GM23338 (cell line): ENCODE measurements at regions not wholly inside any gene's neighbourhood (a gene's known extent, or its start where the extent isn't known, plus 50 kb on each side); places are given as distances from the start of the nearest gene placed in this dataset.

Experiments
- ATAC-seq: fragments of 200-7000 bp; cut with Tn5 transposase; 3 replicates; pipeline ENCODE4 v1.9.1; 2020
- DNase-seq: peaks from one replicate; pipeline ENCODE4 v3.0.0-alpha.2; 2015; ENCODE audit warnings: low spot score
- H2AFZ ChIP-seq: fragments of 200-600 bp; sonication (generic); 2 replicates; pipeline ENCODE4 v1.8.0; 2016; ENCODE audit warnings: antibody characterized with exemption, mild to moderate bottlenecking, moderate library complexity
- H3F3A ChIP-seq: fragments of 200-600 bp; sonication (generic); replicated peaks from 2 replicates; pipeline ENCODE4 v1.8.0; 2017; ENCODE audit warnings: antibody characterized with exemption, mixed run types, low read depth
- H3K27ac ChIP-seq: fragments of 200-600 bp; sonication (generic); 2 replicates; pipeline ENCODE4 v1.6.1; 2016; ENCODE audit warnings: low read depth
- H3K27me3 ChIP-seq: fragments of 200-600 bp; sonication (generic); 2 replicates; pipeline ENCODE4 v1.8.0; 2016; ENCODE audit warnings: mild to moderate bottlenecking, mixed run types, moderate library complexity; ENCODE audit not compliant: insufficient read depth
- H3K36me3 ChIP-seq: fragments of 200-600 bp; sonication (generic); 2 replicates; pipeline ENCODE4 v1.8.0; 2016; ENCODE audit warnings: mild to moderate bottlenecking; ENCODE audit not compliant: insufficient read depth
- H3K4me1 ChIP-seq: fragments of 200-600 bp; sonication (generic); 2 replicates; pipeline ENCODE4 v1.8.0; 2016; ENCODE audit warnings: mild to moderate bottlenecking, moderate library complexity; ENCODE audit not compliant: insufficient read depth
- H3K4me2 ChIP-seq: fragments of 200-600 bp; sonication (generic); 2 replicates; pipeline ENCODE4 v1.7.1; 2017; ENCODE audit warnings: mixed run types
- H3K4me3 ChIP-seq: fragments of 200-600 bp; sonication (generic); 2 replicates; pipeline ENCODE4 v1.6.1; 2016; ENCODE audit warnings: mixed run types
- H3K79me2 ChIP-seq: fragments of 200-600 bp; sonication (generic); replicated peaks from 2 replicates; pipeline ENCODE4 v1.8.0; 2017; ENCODE audit warnings: mild to moderate bottlenecking; ENCODE audit not compliant: insufficient read depth
- H3K9me2 ChIP-seq: fragments of 200-600 bp; sonication (generic); 2 replicates; pipeline ENCODE4 v1.8.0; 2017; ENCODE audit not compliant: insufficient read depth
- H4K20me1 ChIP-seq: fragments of 200-600 bp; sonication (generic); replicated peaks from 2 replicates; pipeline ENCODE4 v1.8.0; 2017; ENCODE audit warnings: mild to moderate bottlenecking; ENCODE audit not compliant: insufficient read depth
- H3K27ac Mint-ChIP-seq: 2 replicates; pipeline ENCODE4 v1.8.0; 2020; ENCODE audit warnings: inconsistent platforms, mild to moderate bottlenecking, moderate library complexity, mixed read lengths
- H3K27me3 Mint-ChIP-seq: 3 replicates; pipeline ENCODE4 v1.8.0; 2022; ENCODE audit warnings: low read depth, mild to moderate bottlenecking, moderate library complexity, mixed read lengths, inconsistent platforms; ENCODE audit not compliant: insufficient read depth, poor library complexity
- H3K36me3 Mint-ChIP-seq: 3 replicates; pipeline ENCODE4 v1.8.0; 2021; ENCODE audit warnings: low read depth, mild to moderate bottlenecking, inconsistent platforms, moderate library complexity, mixed read lengths
- H3K4me1 Mint-ChIP-seq: 3 replicates; pipeline ENCODE4 v1.8.0; 2020; ENCODE audit warnings: mild to moderate bottlenecking, inconsistent platforms, mixed read lengths
- H3K4me3 Mint-ChIP-seq: 3 replicates; pipeline ENCODE4 v1.8.0; 2021; ENCODE audit warnings: moderate library complexity, mild to moderate bottlenecking, inconsistent platforms, mixed read lengths
- H3K9me3 Mint-ChIP-seq: 3 replicates; pipeline ENCODE4 v1.8.0; 2020; ENCODE audit warnings: moderate library complexity, mild to moderate bottlenecking, inconsistent platforms, mixed read lengths
- CREB1 ChIP-seq: fragments of 250-450 bp; sonication (Bioruptor Pico); IDR thresholded peaks from 2 replicates; pipeline ENCODE4 v1.5.0; 2020; ENCODE audit warnings: low read depth, mild to moderate bottlenecking, moderate library complexity
- CTCF ChIP-seq, 2 experiments: fragments of 200-600 bp in 1 of 2; sonication (generic) in 1 of 2; conservative IDR thresholded peaks; 2 replicates each; pipeline versions ENCODE4 v1.5.1 to v1.6.1; 2016 to 2017; ENCODE audit warnings: antibody characterized with exemption in 2 of 2, low read depth in 2 of 2, mild to moderate bottlenecking in 2 of 2, moderate library complexity in 1 of 2
- ETS1 ChIP-seq: IDR thresholded peaks from 2 replicates; pipeline ENCODE4 v1.6.1; 2016; ENCODE audit warnings: antibody characterized with exemption
- EZH2 ChIP-seq: fragments of 200-600 bp; sonication (generic); IDR thresholded peaks from one replicate; pipeline ENCODE4 v1.8.0; 2017; ENCODE audit warnings: antibody characterized with exemption, mild to moderate bottlenecking, low read depth; ENCODE audit not compliant: unreplicated experiment
- EZH2phosphoT487 ChIP-seq: fragments of 200-600 bp; sonication (generic); IDR thresholded peaks from one replicate; pipeline ENCODE4 v1.8.1; 2018; ENCODE audit warnings: antibody characterized with exemption; ENCODE audit not compliant: unreplicated experiment
- JUNB ChIP-seq: IDR thresholded peaks from one replicate; pipeline ENCODE4 v1.6.1; 2016; ENCODE audit warnings: antibody characterized with exemption; ENCODE audit not compliant: unreplicated experiment
- NANOG ChIP-seq: IDR thresholded peaks from 2 replicates; pipeline ENCODE4 v1.6.1; 2016; ENCODE audit warnings: antibody characterized with exemption, borderline replicate concordance
- POLR2AphosphoS5 ChIP-seq: IDR thresholded peaks from 2 replicates; pipeline ENCODE4 v1.6.1; 2016; ENCODE audit warnings: antibody characterized with exemption, low read depth
- REST ChIP-seq: IDR thresholded peaks from one replicate; pipeline ENCODE4 v1.6.1; 2018; ENCODE audit warnings: antibody characterized with exemption; ENCODE audit not compliant: unreplicated experiment
- STAT1 ChIP-seq: IDR thresholded peaks from one replicate; pipeline ENCODE4 v1.6.1; 2016; ENCODE audit warnings: antibody characterized with exemption; ENCODE audit not compliant: unreplicated experiment
- ZNF114 ChIP-seq: fragments of 250-450 bp; sonication (Bioruptor Pico); IDR thresholded peaks from 2 replicates; pipeline ENCODE4 v1.5.0; 2020; ENCODE audit warnings: mild to moderate bottlenecking, moderate library complexity
- ZNF331 ChIP-seq: fragments of 250-450 bp; sonication (Bioruptor Pico); IDR thresholded peaks from 2 replicates; pipeline ENCODE4 v1.5.0; 2020; ENCODE audit warnings: low read depth, mild to moderate bottlenecking, moderate library complexity
- TF ChIP-seq, protein P1 (sequence below): fragments of 250-450 bp; sonication (Bioruptor Pico); IDR thresholded peaks from 2 replicates; pipeline ENCODE4 v1.5.0; 2020; ENCODE audit warnings: mild to moderate bottlenecking, moderate library complexity

DNA sequence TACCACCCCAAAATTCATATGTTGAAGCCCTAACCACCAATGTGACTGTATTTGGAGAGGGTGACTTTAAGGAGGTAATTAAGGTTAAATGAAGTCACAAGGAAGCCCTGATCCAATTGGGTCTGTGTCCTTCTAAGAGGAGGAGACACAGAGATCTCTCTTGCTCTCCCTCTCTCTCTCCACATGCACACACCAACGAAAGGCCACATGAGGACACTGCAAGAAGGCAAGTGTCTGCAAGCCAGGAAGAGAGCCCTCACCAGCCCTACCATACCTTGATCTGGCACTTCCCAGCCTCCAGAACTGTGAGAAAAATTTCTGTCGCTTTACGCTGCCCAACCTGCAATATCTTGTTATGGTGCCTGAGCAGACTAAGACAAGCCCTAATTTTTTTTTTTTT lies 56.0 kb upstream of the NEBL start:
- Mint-ChIP-seq H3K9me3 (peaks cover 23% of the 10 kb centered on the region), H3K27me3 (no peaks in the 10 kb centered on the region), H3K4me1 (peaks cover 22% of the 10 kb centered on the region), H3K4me3 (no peak overlapping the region), H3K27ac (no peak overlapping the region), H3K36me3 (peaks cover 22% of the 10 kb centered on the region; the same call in 2 of the 3 replicates)
- Histone ChIP-seq H3K4me1 (peaks cover 25% of the 10 kb centered on the region), H2AFZ (no peak overlapping the region), H3K9me2 (no peaks in the 10 kb centered on the region), H3K36me3 (0 out of 2 replicates have a peak, but pooled peaks cover 6% of the 10 kb centered on the region), H3F3A (no peaks in the 10 kb centered on the region), H3K27me3 (no peaks in the 10 kb centered on the region), H3K27ac (no peak overlapping the region), H3K79me2 (no peaks in the 10 kb centered on the region), H3K4me3 (no peak overlapping the region), H3K4me2 (no peak overlapping the region), H4K20me1 (no peaks in the 10 kb centered on the region)
- no peak for TF ChIP-seq EZH2phosphoT487
- TF ChIP-seq CREB1 (CRISPR knock-in tag) = no peak
- TF ChIP-seq ZNF331 (CRISPR knock-in tag) = no peak
- no peak for TF ChIP-seq ETS1
- no peak for TF ChIP-seq JUNB
- no peak for TF ChIP-seq CTCF (conservative IDR thresholded peaks at IDR 0.05; ENCODE audit: low read depth in 2 of 2)
- no peak for TF ChIP-seq EZH2
- TF ChIP-seq NANOG = no peak
- no peak for TF ChIP-seq REST
- no peak for TF ChIP-seq ZNF114
- no peak for TF ChIP-seq POLR2AphosphoS5
- TF ChIP-seq STAT1 = no peak
- TF ChIP-seq, protein P1, sequence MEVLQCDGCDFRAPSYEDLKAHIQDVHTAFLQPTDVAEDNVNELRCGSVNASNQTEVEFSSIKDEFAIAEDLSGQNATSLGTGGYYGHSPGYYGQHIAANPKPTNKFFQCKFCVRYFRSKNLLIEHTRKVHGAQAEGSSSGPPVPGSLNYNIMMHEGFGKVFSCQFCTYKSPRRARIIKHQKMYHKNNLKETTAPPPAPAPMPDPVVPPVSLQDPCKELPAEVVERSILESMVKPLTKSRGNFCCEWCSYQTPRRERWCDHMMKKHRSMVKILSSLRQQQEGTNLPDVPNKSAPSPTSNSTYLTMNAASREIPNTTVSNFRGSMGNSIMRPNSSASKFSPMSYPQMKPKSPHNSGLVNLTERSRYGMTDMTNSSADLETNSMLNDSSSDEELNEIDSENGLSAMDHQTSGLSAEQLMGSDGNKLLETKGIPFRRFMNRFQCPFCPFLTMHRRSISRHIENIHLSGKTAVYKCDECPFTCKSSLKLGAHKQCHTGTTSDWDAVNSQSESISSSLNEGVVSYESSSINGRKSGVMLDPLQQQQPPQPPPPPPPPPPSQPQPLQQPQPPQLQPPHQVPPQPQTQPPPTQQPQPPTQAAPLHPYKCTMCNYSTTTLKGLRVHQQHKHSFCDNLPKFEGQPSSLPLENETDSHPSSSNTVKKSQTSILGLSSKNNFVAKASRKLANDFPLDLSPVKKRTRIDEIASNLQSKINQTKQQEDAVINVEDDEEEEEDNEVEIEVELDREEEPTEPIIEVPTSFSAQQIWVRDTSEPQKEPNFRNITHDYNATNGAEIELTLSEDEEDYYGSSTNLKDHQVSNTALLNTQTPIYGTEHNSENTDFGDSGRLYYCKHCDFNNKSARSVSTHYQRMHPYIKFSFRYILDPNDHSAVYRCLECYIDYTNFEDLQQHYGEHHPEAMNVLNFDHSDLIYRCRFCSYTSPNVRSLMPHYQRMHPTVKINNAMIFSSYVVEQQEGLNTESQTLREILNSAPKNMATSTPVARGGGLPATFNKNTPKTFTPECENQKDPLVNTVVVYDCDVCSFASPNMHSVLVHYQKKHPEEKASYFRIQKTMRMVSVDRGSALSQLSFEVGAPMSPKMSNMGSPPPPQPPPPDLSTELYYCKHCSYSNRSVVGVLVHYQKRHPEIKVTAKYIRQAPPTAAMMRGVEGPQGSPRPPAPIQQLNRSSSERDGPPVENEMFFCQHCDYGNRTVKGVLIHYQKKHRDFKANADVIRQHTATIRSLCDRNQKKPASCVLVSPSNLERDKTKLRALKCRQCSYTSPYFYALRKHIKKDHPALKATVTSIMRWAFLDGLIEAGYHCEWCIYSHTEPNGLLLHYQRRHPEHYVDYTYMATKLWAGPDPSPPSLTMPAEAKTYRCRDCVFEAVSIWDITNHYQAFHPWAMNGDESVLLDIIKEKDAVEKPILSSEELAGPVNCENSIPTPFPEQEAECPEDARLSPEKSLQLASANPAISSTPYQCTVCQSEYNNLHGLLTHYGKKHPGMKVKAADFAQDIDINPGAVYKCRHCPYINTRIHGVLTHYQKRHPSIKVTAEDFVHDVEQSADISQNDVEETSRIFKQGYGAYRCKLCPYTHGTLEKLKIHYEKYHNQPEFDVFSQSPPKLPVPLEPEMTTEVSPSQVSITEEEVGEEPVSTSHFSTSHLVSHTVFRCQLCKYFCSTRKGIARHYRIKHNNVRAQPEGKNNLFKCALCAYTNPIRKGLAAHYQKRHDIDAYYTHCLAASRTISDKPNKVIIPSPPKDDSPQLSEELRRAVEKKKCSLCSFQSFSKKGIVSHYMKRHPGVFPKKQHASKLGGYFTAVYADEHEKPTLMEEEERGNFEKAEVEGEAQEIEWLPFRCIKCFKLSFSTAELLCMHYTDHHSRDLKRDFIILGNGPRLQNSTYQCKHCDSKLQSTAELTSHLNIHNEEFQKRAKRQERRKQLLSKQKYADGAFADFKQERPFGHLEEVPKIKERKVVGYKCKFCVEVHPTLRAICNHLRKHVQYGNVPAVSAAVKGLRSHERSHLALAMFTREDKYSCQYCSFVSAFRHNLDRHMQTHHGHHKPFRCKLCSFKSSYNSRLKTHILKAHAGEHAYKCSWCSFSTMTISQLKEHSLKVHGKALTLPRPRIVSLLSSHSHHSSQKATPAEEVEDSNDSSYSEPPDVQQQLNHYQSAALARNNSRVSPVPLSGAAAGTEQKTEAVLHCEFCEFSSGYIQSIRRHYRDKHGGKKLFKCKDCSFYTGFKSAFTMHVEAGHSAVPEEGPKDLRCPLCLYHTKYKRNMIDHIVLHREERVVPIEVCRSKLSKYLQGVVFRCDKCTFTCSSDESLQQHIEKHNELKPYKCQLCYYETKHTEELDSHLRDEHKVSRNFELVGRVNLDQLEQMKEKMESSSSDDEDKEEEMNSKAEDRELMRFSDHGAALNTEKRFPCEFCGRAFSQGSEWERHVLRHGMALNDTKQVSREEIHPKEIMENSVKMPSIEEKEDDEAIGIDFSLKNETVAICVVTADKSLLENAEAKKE (CRISPR knock-in tag) = no peak
- no peak for DNase-seq
- ATAC-seq = no peak
